ENCODE measurements at regions not wholly inside any gene's neighbourhood (a gene's known extent, or its start where the extent isn't known, plus 50 kb on each side); places are given as distances from the start of the nearest gene placed in this dataset.

DNA sequence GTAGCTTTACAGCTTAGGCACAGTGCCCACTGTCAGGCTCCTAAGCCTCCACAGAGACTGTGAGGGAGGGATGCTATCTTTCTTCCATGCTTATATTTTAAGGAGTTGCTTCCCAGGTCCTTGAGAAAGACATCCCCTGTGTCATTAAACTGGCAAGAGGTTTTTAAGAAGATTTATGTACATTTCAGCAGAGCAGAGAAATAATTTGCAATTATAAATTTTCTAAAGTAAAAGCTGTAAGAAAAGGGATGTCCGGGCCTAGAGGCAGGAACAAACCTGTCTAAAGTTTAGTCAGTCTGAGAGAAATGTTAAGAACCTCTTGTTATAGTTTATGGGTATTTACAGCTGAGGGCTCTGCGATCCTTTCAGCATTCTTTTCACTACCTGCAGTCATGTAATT lies 716.1 kb downstream of the SLC16A7 start:
- TF ChIP-seq CTCF (IDR thresholded peaks at IDR 0.05; ENCODE audit: insufficient read depth, missing control alignments), result no peak
- FAIRE-seq, result no peak
- no peak for DNase-seq (ENCODE audit: insufficient read length, low spot score)

- DNase-seq (ENCODE audit: insufficient read length, low spot score), result no peak
- no peak for TF ChIP-seq CTCF (IDR thresholded peaks at IDR 0.05; ENCODE audit: insufficient read depth, missing control alignments)
- FAIRE-seq, result no peak
Observed at GRCh38 chr12:60317361-60317760, 721.5 kb downstream of the SLC16A7 start.

GRCh38 chr12:60324746-60325145 lies 728.9 kb downstream of the SLC16A7 start:
- no peak for TF ChIP-seq CTCF (IDR thresholded peaks at IDR 0.05; ENCODE audit: insufficient read depth, missing control alignments)
- FAIRE-seq (no peak), DNase-seq (ENCODE audit: insufficient read length, low spot score) (no peak)

DNA sequence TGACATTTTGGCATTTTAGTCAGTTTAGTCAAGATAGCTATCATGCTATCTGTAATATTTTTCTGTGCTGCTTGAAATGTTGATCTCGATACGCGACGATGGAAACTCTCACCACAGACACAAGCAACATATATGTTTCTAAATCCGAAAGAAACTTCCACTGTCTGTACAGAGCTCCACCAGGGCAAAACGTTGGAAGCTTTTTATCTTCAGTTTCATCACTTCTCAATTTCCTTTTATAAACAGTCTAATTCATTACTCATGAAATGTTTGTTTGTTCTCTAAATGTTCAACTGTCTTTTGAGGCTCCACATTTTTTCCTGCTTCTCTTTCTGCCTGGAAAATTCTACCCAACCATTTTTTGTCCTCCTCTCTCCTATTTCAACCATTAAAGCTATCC lies 737.6 kb downstream of the SLC16A7 start:
- FAIRE-seq (no peak), DNase-seq (ENCODE audit: insufficient read length, low spot score) (no peak)
- TF ChIP-seq CTCF (IDR thresholded peaks at IDR 0.05; ENCODE audit: insufficient read depth, missing control alignments), result no peak

DNA sequence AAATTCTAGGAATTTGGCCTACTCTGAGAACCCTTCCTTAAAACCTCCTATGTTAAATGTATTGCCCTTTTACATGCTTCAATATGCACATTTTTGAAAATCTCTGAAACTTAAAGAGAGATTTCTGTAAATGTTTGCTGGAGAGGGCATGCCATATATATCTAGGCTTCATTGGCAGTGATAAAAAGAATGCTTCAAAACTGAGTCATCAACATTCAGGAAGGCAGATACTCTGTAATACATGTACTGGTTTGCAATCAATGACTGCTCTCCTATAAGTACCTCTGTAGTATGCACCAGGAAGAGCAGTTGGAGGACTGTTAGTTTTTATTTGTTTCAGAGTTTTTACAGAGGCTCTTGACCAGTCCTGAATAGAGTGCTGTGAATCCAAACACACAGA lies 739.9 kb downstream of the SLC16A7 start:
- DNase-seq (ENCODE audit: insufficient read length, low spot score) (no peak), FAIRE-seq (no peak)
- TF ChIP-seq CTCF (IDR thresholded peaks at IDR 0.05; ENCODE audit: insufficient read depth, missing control alignments), result no peak

GRCh38 chr12:60337839-60338549 lies 742.2 kb downstream of the SLC16A7 start:
- no peak for TF ChIP-seq CTCF (IDR thresholded peaks at IDR 0.05; ENCODE audit: insufficient read depth, missing control alignments)
- DNase-seq (ENCODE audit: insufficient read length, low spot score), result no peak
- FAIRE-seq, result peak; percentile 61

DNA sequence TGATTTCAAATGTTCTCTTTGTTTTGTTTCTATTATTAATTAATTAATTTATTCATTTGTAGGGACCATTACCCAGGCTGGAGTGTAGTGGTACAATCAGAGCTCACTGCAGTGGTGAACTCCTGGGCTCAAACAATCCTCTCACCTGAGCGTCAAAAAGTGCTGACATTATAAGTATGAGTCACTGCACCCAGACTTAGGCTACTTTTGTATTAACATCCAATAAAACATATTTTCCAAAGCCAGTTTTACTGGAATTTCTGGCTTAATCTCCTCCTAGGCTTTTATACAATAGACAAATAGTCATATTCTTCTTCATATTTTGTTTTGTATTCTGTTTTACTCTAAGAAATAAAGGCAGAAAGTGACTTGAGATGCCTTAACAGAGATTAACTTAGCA lies 749.6 kb downstream of the SLC16A7 start:
- DNase-seq (ENCODE audit: insufficient read length, low spot score), result no peak
- no peak for TF ChIP-seq CTCF (IDR thresholded peaks at IDR 0.05; ENCODE audit: insufficient read depth, missing control alignments)
- no peak for FAIRE-seq
